GM12872 (cell line): ENCODE measurements at regions not wholly inside any gene's neighbourhood (a gene's known extent, or its start where the extent isn't known, plus 50 kb on each side); places are given as distances from the start of the nearest gene placed in this dataset.

ENCODE experiments used
- TF ChIP-seq, protein P1 (sequence below): IDR thresholded peaks from 3 replicates; pipeline ENCODE4 v1.5.1; 2011; ENCODE audit warnings: low read depth, mild to moderate bottlenecking, low read length, moderate library complexity; ENCODE audit not compliant: insufficient read depth

DNA sequence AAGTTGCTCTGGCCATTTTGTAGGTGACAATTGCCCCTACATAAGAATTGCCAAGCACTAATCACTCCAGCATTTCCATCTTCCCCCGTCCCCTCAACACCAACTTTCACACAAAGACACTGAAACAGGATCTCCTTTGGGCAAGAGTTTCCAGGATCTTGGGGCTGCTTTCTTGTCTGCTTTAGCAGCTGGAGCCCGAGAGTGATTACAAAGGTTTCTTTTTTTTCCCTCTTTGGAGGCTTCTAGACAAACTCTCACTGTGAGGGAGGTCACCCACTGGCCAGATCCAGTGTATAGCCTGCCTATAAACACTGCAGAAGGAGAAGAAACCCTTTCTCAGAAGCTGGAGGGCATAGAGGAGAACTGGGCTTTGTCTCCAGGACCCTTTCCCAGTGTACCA lies 92.5 kb downstream of the APIP start:
- TF ChIP-seq, protein P1, sequence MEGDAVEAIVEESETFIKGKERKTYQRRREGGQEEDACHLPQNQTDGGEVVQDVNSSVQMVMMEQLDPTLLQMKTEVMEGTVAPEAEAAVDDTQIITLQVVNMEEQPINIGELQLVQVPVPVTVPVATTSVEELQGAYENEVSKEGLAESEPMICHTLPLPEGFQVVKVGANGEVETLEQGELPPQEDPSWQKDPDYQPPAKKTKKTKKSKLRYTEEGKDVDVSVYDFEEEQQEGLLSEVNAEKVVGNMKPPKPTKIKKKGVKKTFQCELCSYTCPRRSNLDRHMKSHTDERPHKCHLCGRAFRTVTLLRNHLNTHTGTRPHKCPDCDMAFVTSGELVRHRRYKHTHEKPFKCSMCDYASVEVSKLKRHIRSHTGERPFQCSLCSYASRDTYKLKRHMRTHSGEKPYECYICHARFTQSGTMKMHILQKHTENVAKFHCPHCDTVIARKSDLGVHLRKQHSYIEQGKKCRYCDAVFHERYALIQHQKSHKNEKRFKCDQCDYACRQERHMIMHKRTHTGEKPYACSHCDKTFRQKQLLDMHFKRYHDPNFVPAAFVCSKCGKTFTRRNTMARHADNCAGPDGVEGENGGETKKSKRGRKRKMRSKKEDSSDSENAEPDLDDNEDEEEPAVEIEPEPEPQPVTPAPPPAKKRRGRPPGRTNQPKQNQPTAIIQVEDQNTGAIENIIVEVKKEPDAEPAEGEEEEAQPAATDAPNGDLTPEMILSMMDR: no peak

DNA sequence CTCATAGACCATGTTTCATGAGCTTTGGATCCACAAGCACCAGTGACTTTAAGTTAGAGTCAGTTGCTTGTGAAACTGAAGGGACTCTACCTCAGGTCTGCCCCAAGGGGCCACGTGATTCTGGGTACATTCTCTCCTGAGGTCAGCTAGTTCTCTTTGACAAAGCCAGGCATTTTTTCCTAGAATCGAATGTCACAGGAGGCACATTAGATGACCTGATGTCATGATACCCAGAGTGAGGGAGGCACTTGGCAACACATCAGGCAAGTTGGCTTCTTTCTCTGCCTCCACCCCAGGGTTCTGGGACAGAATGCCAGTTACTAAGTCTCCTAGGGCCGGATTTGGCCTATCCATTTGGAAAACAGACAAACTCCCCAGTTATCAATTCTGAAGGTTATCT lies 93.0 kb downstream of the APIP start:
- TF ChIP-seq, protein P1: no peak

DNA sequence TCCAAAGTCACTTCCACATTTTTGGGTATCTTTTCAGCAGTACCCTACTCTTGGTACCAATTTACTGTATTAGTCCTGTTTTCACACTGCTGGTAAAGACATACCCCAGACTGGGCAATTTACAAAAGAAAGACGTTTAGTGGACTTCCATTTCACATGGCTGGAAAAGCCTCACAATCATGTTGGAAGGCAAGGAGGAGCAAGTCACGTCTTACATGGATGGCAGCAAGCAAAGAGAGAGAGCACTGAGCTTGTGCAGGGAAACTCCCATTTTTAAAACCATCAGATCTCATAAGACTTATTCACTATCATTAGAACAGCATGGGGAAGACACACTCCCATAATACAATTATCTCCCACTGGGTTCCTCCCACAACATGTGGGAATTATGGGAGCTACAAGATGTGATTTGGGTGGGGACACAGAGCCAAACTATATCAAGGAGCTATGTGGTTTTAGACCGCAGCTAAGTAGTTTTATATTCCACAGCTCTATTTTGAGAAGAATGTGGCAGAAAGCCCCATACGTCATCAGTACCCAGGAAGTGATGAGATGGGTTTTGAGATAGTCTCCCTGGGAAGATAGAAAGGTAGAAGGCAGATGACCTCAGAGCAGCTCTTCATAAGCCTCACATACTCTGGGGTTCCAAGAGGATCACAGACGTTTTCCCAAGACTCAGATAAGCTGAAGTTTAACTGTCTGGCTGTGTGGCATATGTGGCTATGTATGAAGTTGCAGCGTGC lies 96.3 kb downstream of the APIP start:
- TF ChIP-seq, protein P1: no peak

DNA sequence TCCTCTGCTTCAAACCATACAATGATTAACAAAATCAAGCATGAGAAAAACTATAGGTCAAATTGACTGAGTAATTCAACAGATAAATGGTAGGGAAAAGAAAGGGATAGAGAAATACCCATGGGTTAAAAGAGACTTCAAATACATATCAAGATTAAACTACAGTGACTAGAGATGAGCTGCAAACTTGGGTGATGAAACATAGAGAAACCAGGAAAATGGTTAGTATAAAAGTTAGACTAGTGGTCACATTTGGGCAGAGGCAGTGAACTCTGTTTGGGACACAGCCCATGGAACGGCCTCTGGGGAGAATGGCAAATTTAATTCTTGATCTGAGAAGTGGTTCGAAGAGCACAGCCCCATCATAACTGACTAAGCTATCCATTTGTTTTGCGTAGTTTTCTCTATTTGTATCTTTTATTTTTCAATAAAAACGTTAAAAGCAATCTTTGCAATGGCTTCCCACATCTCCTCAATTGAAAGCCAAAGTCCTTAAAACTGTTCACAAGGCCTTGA lies 99.4 kb downstream of the APIP start:
- TF ChIP-seq, protein P1: no peak

DNA sequence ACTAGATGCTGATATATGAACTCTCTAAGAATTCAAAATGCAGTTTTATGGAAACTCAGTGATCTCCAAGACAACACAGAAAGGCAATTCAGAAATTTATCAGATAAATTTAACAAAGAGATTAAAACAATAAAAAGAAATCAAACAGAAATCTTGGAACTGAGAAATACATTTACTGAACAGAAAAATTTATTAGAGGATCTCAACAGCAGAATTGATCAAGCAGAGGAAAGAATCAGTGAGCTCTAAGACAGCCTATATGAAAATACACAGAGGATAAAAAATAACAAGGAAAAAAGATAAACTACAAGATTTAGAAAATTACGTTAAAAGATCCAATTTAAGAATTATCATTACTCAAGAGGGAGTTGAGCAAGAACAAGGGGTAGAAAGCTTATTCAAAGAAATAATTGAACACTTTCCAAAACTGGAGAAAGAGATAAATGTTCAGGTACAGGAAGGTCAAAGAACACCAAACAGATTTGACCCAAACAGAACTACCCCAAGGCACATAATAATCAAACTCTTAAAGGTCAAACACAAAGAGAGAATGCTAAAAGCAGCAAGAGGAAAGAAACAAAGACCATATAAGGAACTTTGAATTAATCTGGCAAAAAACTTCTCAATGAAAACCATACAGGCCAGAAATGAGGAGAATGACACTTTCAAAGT lies 103.1 kb downstream of the APIP start:
- TF ChIP-seq, protein P1: no peak

DNA sequence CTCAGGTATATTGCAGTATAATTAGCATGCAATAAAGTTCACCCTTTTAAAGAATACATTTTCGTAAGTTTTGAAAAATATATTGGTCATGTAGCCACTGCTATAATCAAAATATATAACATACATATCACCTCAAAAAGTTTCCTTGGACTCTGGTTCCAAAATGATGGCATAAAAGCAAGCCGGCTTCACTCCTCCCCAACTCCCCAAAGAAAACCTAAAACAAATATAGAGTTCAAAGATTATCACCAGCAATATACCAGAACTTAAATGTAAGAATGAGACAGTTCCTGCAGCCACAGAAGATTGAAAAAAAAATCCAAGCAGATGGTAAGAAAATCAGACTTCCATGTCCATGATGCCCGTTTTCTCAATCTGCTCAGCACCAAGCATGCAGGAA lies 104.3 kb downstream of the APIP start:
- TF ChIP-seq, protein P1: no peak

DNA sequence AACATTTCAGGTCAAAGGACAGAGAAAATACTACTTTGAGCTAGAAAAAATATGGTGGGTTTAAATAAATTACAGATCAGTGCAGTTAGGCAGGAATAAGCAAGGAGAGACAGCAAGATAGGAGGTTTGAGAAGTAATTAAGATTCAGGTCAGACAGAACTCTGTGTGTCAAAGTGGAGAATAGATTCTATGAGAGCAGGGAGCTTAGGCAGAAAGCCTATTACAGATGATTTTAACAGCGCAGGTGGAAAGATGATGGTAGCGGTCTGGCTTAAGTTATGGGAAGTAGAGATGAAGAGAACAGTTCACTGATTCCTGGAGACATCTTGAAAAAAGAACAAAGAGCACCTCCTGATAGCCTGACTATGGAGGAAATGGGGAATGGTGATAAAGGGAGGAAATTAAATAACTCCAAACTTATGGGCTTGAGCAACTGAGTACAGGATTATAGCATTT lies 106.0 kb downstream of the APIP start:
- TF ChIP-seq, protein P1: no peak
